Endodermal cell (in vitro differentiated cells): ENCODE measurements at regions not wholly inside any gene's neighbourhood (a gene's known extent, or its start where the extent isn't known, plus 50 kb on each side); places are given as distances from the start of the nearest gene placed in this dataset.

Experiments
- DNase-seq: peaks from one replicate; pipeline ENCODE4 v3.0.0-alpha.2; 2017
- H3K27ac ChIP-seq: 2 replicates; pipeline ENCODE4 v1.5.1; 2013; ENCODE audit warnings: mild to moderate bottlenecking, low read depth, low read length, moderate library complexity
- H3K27me3 ChIP-seq: 2 replicates; pipeline ENCODE4 v1.6.1; 2013; ENCODE audit warnings: mild to moderate bottlenecking, low read length, moderate library complexity; ENCODE audit not compliant: insufficient read depth, control insufficient read depth, poor library complexity, severe bottlenecking
- H3K36me3 ChIP-seq: 2 replicates; pipeline ENCODE4 v1.7.0; 2013; ENCODE audit warnings: mild to moderate bottlenecking, low read length, moderate library complexity; ENCODE audit not compliant: control insufficient read depth, insufficient read depth
- H3K4me1 ChIP-seq: one replicate; pipeline ENCODE4 v1.7.0; 2013; ENCODE audit warnings: low read length; ENCODE audit not compliant: control insufficient read depth, insufficient read depth
- H3K4me3 ChIP-seq: 2 replicates; pipeline ENCODE4 v1.5.1; 2013; ENCODE audit warnings: mild to moderate bottlenecking, low read length, moderate library complexity
- H3K9ac ChIP-seq: 2 replicates; pipeline ENCODE4 v1.6.1; 2013; ENCODE audit warnings: mild to moderate bottlenecking, low read length, moderate library complexity; ENCODE audit not compliant: poor library complexity, severe bottlenecking; ENCODE audit errors: extremely low read depth
- H3K9me3 ChIP-seq: 2 replicates; pipeline ENCODE4 v1.6.1; 2013; ENCODE audit warnings: mild to moderate bottlenecking, low read length, moderate library complexity; ENCODE audit not compliant: control insufficient read depth
- H3K27ac Mint-ChIP-seq: 2 replicates; pipeline ENCODE4 v1.8.0; 2020; ENCODE audit warnings: mixed read lengths
- H3K27me3 Mint-ChIP-seq: 2 replicates; pipeline ENCODE4 v1.8.0; 2021; ENCODE audit warnings: mild to moderate bottlenecking, mixed read lengths; ENCODE audit not compliant: insufficient read depth
- H3K36me3 Mint-ChIP-seq: 2 replicates; pipeline ENCODE4 v1.8.0; 2020; ENCODE audit warnings: low read depth, mixed read lengths
- H3K4me1 Mint-ChIP-seq: 2 replicates; pipeline ENCODE4 v1.8.0; 2020; ENCODE audit warnings: mixed read lengths
- H3K4me3 Mint-ChIP-seq: 2 replicates; pipeline ENCODE4 v1.8.0; 2020; ENCODE audit warnings: mild to moderate bottlenecking, moderate library complexity, mixed read lengths
- H3K9me3 Mint-ChIP-seq: 2 replicates; pipeline ENCODE4 v1.8.0; 2020; ENCODE audit warnings: mild to moderate bottlenecking, mixed read lengths
- CTCF ChIP-seq: fragments of 200-600 bp; sonication (generic); conservative IDR thresholded peaks from 2 replicates; pipeline ENCODE4 v1.5.0; 2021; ENCODE audit warnings: antibody characterized with exemption, mild to moderate bottlenecking
- WGBS, 2 experiments: methylation state at CpG; one replicate each; pipeline versions ENCODE4 v1.1.5 to v1.1.7; 2013; ENCODE audit warnings: missing lambda C conversion rate in 2 of 2, mixed read lengths in 1 of 2; ENCODE audit not compliant: insufficient coverage in 1 of 2, insufficient read length in 1 of 2; 5-methylcytosine and 5-hydroxymethylcytosine counted together

DNA sequence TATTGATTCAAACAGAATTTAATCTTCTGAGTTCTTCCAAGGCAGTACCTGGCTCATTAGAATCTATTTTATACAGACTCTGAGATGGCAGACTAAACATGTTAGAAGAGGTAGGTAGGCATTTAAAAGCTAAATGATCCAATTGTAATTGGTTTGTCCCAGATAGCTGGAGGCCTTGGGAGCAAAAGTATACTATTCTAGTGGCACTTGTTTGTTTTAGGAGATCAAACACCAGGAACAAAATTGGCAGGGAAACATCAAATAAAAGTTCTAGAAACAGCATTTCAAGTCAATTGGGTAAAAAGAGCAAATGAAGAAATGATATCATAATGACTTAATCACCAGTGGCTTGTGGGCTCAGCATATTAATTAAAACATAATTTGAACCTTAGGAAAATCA is 521.4 kb downstream of the PRR16 start:
- no peak overlapping the region for H3K4me3 Mint-ChIP-seq
- no peak for TF ChIP-seq CTCF
- no peaks in the 10 kb centered on the region for H3K36me3 Mint-ChIP-seq
- H3K36me3 ChIP-seq: no peaks in the 10 kb centered on the region
- no peaks in the 10 kb centered on the region for H3K27me3 ChIP-seq
- no peak overlapping the region for H3K27ac Mint-ChIP-seq
- H3K4me3 ChIP-seq: no peak overlapping the region
- DNase-seq: no peak
- no peaks in the 10 kb centered on the region for H3K9me3 ChIP-seq
- no peak overlapping the region for H3K9ac ChIP-seq
- H3K4me1 Mint-ChIP-seq: peaks cover 23% of the 10 kb centered on the region
- no peaks in the 10 kb centered on the region for H3K27me3 Mint-ChIP-seq
- H3K9me3 Mint-ChIP-seq: no peaks in the 10 kb centered on the region
- no peak overlapping the region for H3K27ac ChIP-seq
- H3K4me1 ChIP-seq: peaks cover 9% of the 10 kb centered on the region

GRCh38 chr5:120988491-120988890 is 524.4 kb downstream of the PRR16 start:
- 100% methylated on average over 1 of the region's 1 CpG; no CpG with 5 or more reads in 1 of the 2 experiments for WGBS, 2 experiments
- Histone ChIP-seq H3K27me3 (no peaks in the 10 kb centered on the region), H3K4me1 (peaks cover 9% of the 10 kb centered on the region), H3K4me3 (peak overlapping the region; percentile 7), H3K36me3 (no peaks in the 10 kb centered on the region), H3K9me3 (no peaks in the 10 kb centered on the region), H3K9ac (no peak overlapping the region), H3K27ac (no peak overlapping the region)
- Mint-ChIP-seq H3K9me3 (no peaks in the 10 kb centered on the region), H3K36me3 (no peaks in the 10 kb centered on the region), H3K27ac (peak overlapping the region; percentile 55), H3K4me3 (no peak overlapping the region), H3K4me1 (peaks cover 26% of the 10 kb centered on the region), H3K27me3 (no peaks in the 10 kb centered on the region)
- TF ChIP-seq CTCF: no peak
- DNase-seq: no peak

DNA sequence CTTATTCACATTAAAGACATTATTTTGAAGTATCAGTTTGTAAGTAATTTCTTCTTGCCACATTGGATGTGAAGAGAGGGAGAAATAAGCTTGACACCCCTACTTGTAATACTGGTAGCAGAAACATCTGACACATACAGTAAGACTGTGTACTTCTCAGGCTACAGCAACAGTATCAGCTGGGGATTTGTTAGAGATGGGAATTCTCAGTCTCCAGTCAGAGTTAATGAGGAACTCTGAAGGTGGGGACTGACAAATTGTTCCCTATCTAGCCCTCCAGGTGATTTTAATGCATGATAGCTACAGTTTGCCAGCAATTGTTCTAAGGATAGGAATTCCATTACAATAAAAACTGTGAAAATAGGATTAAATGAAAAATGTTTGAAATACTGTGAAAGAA is 524.8 kb downstream of the PRR16 start:
- no peak for TF ChIP-seq CTCF
- peaks cover 9% of the 10 kb centered on the region for H3K4me1 ChIP-seq
- H3K9me3 Mint-ChIP-seq: no peaks in the 10 kb centered on the region
- peak overlapping the region; percentile 7 for H3K4me3 ChIP-seq
- no peak for DNase-seq
- H3K36me3 ChIP-seq: no peaks in the 10 kb centered on the region
- no peak overlapping the region for H3K27ac Mint-ChIP-seq
- H3K27me3 ChIP-seq: no peaks in the 10 kb centered on the region
- H3K27ac ChIP-seq: no peak overlapping the region
- no peak overlapping the region for H3K9ac ChIP-seq
- peaks cover 26% of the 10 kb centered on the region for H3K4me1 Mint-ChIP-seq
- H3K27me3 Mint-ChIP-seq: no peaks in the 10 kb centered on the region
- H3K9me3 ChIP-seq: no peaks in the 10 kb centered on the region
- no peaks in the 10 kb centered on the region for H3K36me3 Mint-ChIP-seq
- no peak overlapping the region for H3K4me3 Mint-ChIP-seq
